Mucosa of descending colon (tissue), 3 donors: ENCODE measurements at regions not wholly inside any gene's neighbourhood (a gene's known extent, or its start where the extent isn't known, plus 50 kb on each side); places are given as distances from the start of the nearest gene placed in this dataset.

Experiments
- ATAC-seq: fragments of 200-7000 bp; cut with Tn5 transposase; one replicate; pipeline ENCODE4 v1.9.1; 2020; ENCODE audit warnings: mild to moderate bottlenecking, moderate library complexity
- DNase-seq, 3 donors: peaks; one replicate each; pipeline ENCODE4 v3.0.0-alpha.2; 2020
- H3K36me3 ChIP-seq: fragments of 200-600 bp; one replicate; pipeline ENCODE4 v1.8.0; 2021; ENCODE audit warnings: low read depth, mild to moderate bottlenecking
- H3K4me1 ChIP-seq: fragments of 200-600 bp; one replicate; pipeline ENCODE4 v1.8.0; 2021; ENCODE audit warnings: low read depth, mild to moderate bottlenecking
- H3K4me3 ChIP-seq: fragments of 200-600 bp; one replicate; pipeline ENCODE4 v1.8.0; 2021; ENCODE audit warnings: mild to moderate bottlenecking
- H3K9me3 ChIP-seq: fragments of 200-600 bp; one replicate; pipeline ENCODE4 v1.8.0; 2021; ENCODE audit warnings: mild to moderate bottlenecking
- intact Hi-C, 2 donors: fragments of 100-400 bp; cut with DNase I in 1 of 2; cut with micrococcal nuclease in 1 of 2; formaldehyde crosslinking; loops; one replicate each; pipeline versions ENCODE4 v1.11.0 to v1.11.1; 2022; cut with DNase I, micrococcal nuclease
- TF ChIP-seq, protein P1 (sequence below): fragments of 200-600 bp; IDR thresholded peaks from one replicate; pipeline ENCODE4 v1.8.0; 2022; ENCODE audit warnings: antibody characterized with exemption, mild to moderate bottlenecking
- donor health status: DM: no; HTN: no; CAD: no; lungs with moderate emphysema.
- donor health status: DM: no; HTN: no; CAD: no.
- donor health status: DM: no; HTN: yes; CAD: no.

DNA sequence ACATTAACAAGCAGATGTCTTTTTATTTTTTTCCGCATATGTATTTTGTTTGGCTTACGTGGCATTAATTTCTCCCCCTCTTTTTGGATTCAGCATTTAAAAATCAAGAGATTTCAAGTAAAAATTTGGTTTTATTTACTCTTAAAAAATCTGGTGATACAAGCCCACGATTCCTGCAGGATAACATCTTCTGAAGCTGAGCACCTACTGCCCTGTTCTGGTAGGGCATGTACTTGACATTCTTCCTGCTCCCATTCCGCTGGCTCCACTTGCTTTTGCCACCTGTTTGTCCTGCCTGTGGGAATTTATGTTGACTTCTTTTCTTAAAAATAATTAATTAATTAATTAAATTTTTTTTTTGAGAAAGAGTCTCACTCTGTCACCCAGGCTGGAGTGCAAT, 105.2 kb upstream of the SLC25A13 start:
- intact Hi-C loops = no loop called here
- no peak overlapping the region for H3K4me3 ChIP-seq
- TF ChIP-seq, protein P1, sequence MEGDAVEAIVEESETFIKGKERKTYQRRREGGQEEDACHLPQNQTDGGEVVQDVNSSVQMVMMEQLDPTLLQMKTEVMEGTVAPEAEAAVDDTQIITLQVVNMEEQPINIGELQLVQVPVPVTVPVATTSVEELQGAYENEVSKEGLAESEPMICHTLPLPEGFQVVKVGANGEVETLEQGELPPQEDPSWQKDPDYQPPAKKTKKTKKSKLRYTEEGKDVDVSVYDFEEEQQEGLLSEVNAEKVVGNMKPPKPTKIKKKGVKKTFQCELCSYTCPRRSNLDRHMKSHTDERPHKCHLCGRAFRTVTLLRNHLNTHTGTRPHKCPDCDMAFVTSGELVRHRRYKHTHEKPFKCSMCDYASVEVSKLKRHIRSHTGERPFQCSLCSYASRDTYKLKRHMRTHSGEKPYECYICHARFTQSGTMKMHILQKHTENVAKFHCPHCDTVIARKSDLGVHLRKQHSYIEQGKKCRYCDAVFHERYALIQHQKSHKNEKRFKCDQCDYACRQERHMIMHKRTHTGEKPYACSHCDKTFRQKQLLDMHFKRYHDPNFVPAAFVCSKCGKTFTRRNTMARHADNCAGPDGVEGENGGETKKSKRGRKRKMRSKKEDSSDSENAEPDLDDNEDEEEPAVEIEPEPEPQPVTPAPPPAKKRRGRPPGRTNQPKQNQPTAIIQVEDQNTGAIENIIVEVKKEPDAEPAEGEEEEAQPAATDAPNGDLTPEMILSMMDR = no peak
- H3K4me1 ChIP-seq = no peaks in the 10 kb centered on the region
- DNase-seq (no peak), ATAC-seq (no peak)
- H3K9me3 ChIP-seq = no peaks in the 10 kb centered on the region
- H3K36me3 ChIP-seq = no peaks in the 10 kb centered on the region

DNA sequence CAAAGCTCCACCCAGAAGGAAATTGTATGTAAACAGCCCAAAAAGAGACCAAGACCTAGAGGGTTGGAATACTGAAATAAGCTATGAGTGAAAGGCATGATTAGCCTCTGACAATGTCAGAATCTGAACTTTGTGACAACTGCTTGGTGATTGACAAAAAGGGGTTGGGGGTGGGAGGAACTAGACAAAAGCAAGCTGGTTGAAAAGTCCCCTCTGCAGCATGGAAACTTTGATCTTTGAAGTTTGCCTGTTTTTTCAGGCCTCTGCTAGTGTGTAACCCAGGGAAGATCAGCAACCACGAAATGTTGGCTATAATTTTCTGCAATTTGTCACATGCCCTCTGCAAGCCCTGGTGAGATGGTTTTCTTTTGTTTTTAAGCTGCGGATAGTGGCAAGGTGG, 104.8 kb upstream of the SLC25A13 start:
- DNase-seq (no peak), ATAC-seq (no peak)
- H3K9me3 ChIP-seq = no peaks in the 10 kb centered on the region
- TF ChIP-seq, protein P1 = no peak
- intact Hi-C loops = no loop called here
- H3K4me1 ChIP-seq = no peaks in the 10 kb centered on the region
- H3K36me3 ChIP-seq = no peaks in the 10 kb centered on the region
- H3K4me3 ChIP-seq = no peak overlapping the region

DNA sequence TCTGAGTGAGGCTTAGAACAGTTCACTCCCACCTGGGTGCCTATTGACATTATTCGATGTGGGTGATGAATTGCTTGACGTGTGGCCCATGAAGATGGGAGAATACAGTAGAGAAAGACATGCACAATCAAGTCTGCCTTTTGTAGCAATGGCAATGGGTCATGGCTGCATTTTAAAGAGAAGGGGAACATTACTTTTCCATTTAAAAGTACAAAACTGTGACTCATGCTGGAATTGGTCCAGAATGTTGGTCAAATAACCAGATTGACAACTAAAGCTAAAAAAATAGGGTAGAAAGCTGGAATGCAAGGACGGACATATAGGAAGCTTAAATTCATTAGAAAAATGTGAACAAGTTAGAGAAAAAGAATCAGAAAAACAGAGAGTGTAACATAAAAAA, 104.1 kb upstream of the SLC25A13 start:
- Histone ChIP-seq H3K9me3 (no peaks in the 10 kb centered on the region), H3K4me3 (no peak overlapping the region), H3K4me1 (no peaks in the 10 kb centered on the region), H3K36me3 (no peaks in the 10 kb centered on the region)
- intact Hi-C loops = no loop called here
- no peak for ATAC-seq
- TF ChIP-seq, protein P1 = no peak
- no peak for DNase-seq

DNA sequence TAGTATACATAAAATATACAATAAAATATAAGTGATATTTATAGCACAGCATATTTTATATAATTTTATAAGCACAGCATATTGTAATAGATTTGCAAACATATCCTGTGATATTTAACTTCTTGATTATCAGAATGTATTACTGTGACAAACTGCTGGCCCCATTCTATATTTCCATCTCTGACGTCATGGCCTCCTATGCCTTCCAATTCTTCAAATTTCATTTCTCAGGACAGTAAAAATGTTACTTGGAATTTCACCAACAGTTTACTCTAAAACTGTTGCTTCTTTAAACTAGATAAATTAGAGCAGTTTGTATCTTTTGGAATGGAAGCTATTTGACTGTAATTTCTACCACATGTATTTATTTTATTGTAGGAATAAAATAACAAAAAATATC, 102.5 kb upstream of the SLC25A13 start:
- no peaks in the 10 kb centered on the region for H3K9me3 ChIP-seq
- TF ChIP-seq, protein P1 = no peak
- ATAC-seq = no peak

DNA sequence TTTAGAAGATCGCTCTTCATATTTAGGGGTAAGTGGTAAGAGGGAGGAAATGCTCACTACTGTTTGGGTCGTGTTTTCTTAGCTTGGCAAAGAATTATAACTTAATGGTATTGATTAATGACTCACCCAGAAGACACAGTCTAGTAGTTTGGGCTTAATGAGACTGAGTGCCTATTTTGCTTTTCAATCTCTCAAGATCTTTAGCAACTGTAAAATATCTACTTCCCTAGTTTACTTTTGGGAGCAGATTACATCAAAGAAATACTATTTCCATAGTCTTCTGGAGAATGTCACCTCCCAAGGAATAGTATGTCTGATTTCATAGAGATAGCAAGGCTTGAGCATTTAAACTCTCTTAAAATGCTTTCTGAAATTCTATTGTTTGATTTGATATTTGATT, 100.5 kb upstream of the SLC25A13 start:
- Histone ChIP-seq H3K36me3 (no peaks in the 10 kb centered on the region), H3K9me3 (no peaks in the 10 kb centered on the region), H3K4me1 (no peaks in the 10 kb centered on the region), H3K4me3 (no peak overlapping the region)
- ATAC-seq (no peak), DNase-seq (no peak)
- intact Hi-C loops = no loop called here
- TF ChIP-seq, protein P1 = no peak

More for the DNA sequence above, 102.5 kb upstream of the SLC25A13 start:
- Histone ChIP-seq H3K36me3 (no peaks in the 10 kb centered on the region), H3K4me3 (no peak overlapping the region), H3K4me1 (no peaks in the 10 kb centered on the region)
- intact Hi-C loops = no loop called here
- no peak for DNase-seq

DNA sequence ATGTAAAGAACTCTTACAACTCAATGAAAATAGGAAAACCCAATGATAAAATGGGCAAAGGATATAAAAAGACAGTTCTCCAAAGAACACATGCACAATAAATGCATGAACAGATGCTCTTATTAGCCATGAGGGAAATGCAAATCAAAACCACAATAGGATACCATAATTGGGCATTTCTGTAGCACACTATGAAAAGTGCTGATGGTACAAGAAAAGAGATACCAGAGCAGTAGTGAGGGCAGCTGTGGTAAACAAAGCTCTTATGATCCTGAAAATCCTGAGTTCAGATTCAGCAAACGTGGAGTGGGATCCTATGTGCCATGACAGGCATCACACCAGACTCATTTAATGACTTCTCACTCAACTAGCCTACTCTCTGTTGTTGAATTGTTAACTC, 96.7 kb upstream of the SLC25A13 start:
- Histone ChIP-seq H3K4me3 (no peak overlapping the region), H3K4me1 (no peaks in the 10 kb centered on the region), H3K36me3 (no peaks in the 10 kb centered on the region), H3K9me3 (no peaks in the 10 kb centered on the region)
- TF ChIP-seq, protein P1 = no peak
- ATAC-seq (no peak), DNase-seq (no peak)
- intact Hi-C loops = no loop called here
